GM12891 (cell line): ENCODE measurements at regions not wholly inside any gene's neighbourhood (a gene's known extent, or its start where the extent isn't known, plus 50 kb on each side); places are given as distances from the start of the nearest gene placed in this dataset.

Experiments
- DNase-seq: peaks from one replicate; pipeline ENCODE4 v3.0.0; 2011; ENCODE audit warnings: low spot score; ENCODE audit not compliant: insufficient read length
- FAIRE-seq: peaks from 2 replicates; lab custom pipeline; 2011; peaks lifted over from hg19 to GRCh38; lab: Jason Lieb, UNC
- PAX5 ChIP-seq: IDR thresholded peaks from 2 replicates; pipeline ENCODE4 v1.6.1; 2011; ENCODE audit warnings: low read length, moderate library complexity, mild to moderate bottlenecking; ENCODE audit not compliant: insufficient read depth, severe bottlenecking
- POLR2A ChIP-seq: IDR thresholded peaks from 2 replicates; pipeline ENCODE4 v1.6.1; 2011; ENCODE audit warnings: low read depth, low read length, control low read depth
- POLR2AphosphoS5 ChIP-seq: IDR thresholded peaks from 2 replicates; pipeline ENCODE4 v1.6.1; 2011; ENCODE audit warnings: low read depth, low read length, control low read depth
- POU2F2 ChIP-seq: IDR thresholded peaks from 2 replicates; pipeline ENCODE4 v1.6.1; 2011; ENCODE audit warnings: low read depth, mild to moderate bottlenecking, control low read depth, low read length, moderate library complexity
- SPI1 ChIP-seq: IDR thresholded peaks from 2 replicates; pipeline ENCODE4 v1.6.1; 2011; ENCODE audit warnings: low read depth, low read length, control low read depth
- TAF1 ChIP-seq: IDR thresholded peaks from 2 replicates; pipeline ENCODE4 v1.6.1; 2011; ENCODE audit warnings: low read depth, low read length, control low read depth

- TF ChIP-seq POLR2AphosphoS5 = no peak
- no peak for TF ChIP-seq TAF1
- no peak for TF ChIP-seq PAX5
- TF ChIP-seq POLR2A = no peak
- TF ChIP-seq POU2F2 = no peak
- no peak for TF ChIP-seq SPI1
- FAIRE-seq = no peak
- DNase-seq = no peak
These were observed 255.1 kb upstream of the FGGY start for GRCh38 chr1:59041646-59042277.

- no peak for TF ChIP-seq POLR2AphosphoS5
- no peak for TF ChIP-seq POLR2A
- TF ChIP-seq SPI1 = no peak
- TF ChIP-seq PAX5 = no peak
- TF ChIP-seq TAF1 = no peak
- no peak for TF ChIP-seq POU2F2
- DNase-seq = no peak
- no peak for FAIRE-seq
These were observed 253.1 kb upstream of the FGGY start for GRCh38 chr1:59043796-59044195.

- no peak for FAIRE-seq
- no peak for DNase-seq
- TF ChIP-seq TAF1 (no peak), POLR2A (no peak), SPI1 (no peak), POLR2AphosphoS5 (no peak), POU2F2 (no peak), PAX5 (no peak)
These were observed 252.3 kb upstream of the FGGY start for GRCh38 chr1:59044535-59045121.

- DNase-seq = no peak
- TF ChIP-seq PAX5 (no peak), SPI1 (no peak), TAF1 (no peak), POLR2AphosphoS5 (no peak), POLR2A (no peak), POU2F2 (no peak)
- peak; percentile 67 for FAIRE-seq
These were observed 251.8 kb upstream of the FGGY start for GRCh38 chr1:59045137-59045536.

- FAIRE-seq = no peak
- TF ChIP-seq POLR2A (no peak), POLR2AphosphoS5 (no peak), PAX5 (no peak), POU2F2 (no peak), TAF1 (no peak), SPI1 (no peak)
- DNase-seq = no peak
These were observed 251.3 kb upstream of the FGGY start for GRCh38 chr1:59045636-59046035.

- no peak for DNase-seq
- no peak for TF ChIP-seq POLR2AphosphoS5
- TF ChIP-seq TAF1 = no peak
- no peak for TF ChIP-seq POLR2A
- TF ChIP-seq POU2F2 = no peak
- FAIRE-seq = no peak
These were observed 250.8 kb upstream of the FGGY start for GRCh38 chr1:59046134-59046533.

- no peak for TF ChIP-seq PAX5
- peak; percentile 48 for TF ChIP-seq SPI1
- DNase-seq (peak; percentile 39), FAIRE-seq (peak; percentile 93)
These were observed 250.2 kb upstream of the FGGY start for GRCh38 chr1:59046730-59047157.

- no peak for TF ChIP-seq PAX5
- TF ChIP-seq POLR2A = no peak
- TF ChIP-seq SPI1 = no peak
- TF ChIP-seq TAF1 = no peak
- TF ChIP-seq POU2F2 = no peak
- no peak for TF ChIP-seq POLR2AphosphoS5
- DNase-seq (no peak), FAIRE-seq (no peak)
These were observed 245.9 kb upstream of the FGGY start for GRCh38 chr1:59051007-59051406.

- DNase-seq (no peak), FAIRE-seq (no peak)
- TF ChIP-seq SPI1 = no peak
- TF ChIP-seq POLR2AphosphoS5 = no peak
- no peak for TF ChIP-seq POU2F2
- no peak for TF ChIP-seq PAX5
- no peak for TF ChIP-seq TAF1
- TF ChIP-seq POLR2A = no peak
These were observed 244.7 kb upstream of the FGGY start for GRCh38 chr1:59052166-59052590.

GRCh38 chr1:59054172-59054571 lies 242.7 kb upstream of the FGGY start:
- no peak for FAIRE-seq

More at GRCh38 chr1:59054172-59054571, 242.7 kb upstream of the FGGY start:
- DNase-seq = no peak
- TF ChIP-seq POLR2A (no peak), POLR2AphosphoS5 (no peak), PAX5 (no peak), TAF1 (no peak), SPI1 (no peak), POU2F2 (no peak)
